Karpas-422 (cell line): ENCODE measurements at regions not wholly inside any gene's neighbourhood (a gene's known extent, or its start where the extent isn't known, plus 50 kb on each side); places are given as distances from the start of the nearest gene placed in this dataset.
"Not testable (repeated sequence)": the region's sequence is repeated elsewhere in the genome, so short reads cannot be mapped to it uniquely, and the experiment has no call there.

ENCODE experiments used
- DNase-seq: peaks from one replicate; pipeline ENCODE4 v3.0.0-alpha.2; 2015
- H2AFZ ChIP-seq: fragments of 200-600 bp; sonication (generic); 2 replicates; pipeline ENCODE4 v1.6.1; 2014; ENCODE audit warnings: antibody characterized with exemption, low read length, mixed read lengths
- H3K27ac ChIP-seq: fragments of 200-600 bp; sonication (generic); 2 replicates; pipeline ENCODE4 v1.5.1; 2014; ENCODE audit warnings: mild to moderate bottlenecking, low read length, moderate library complexity
- H3K27me3 ChIP-seq: fragments of 200-600 bp; sonication (generic); 2 replicates; pipeline ENCODE4 v1.6.1; 2014; ENCODE audit warnings: low read length, mixed read lengths
- H3K36me3 ChIP-seq: fragments of 200-600 bp; sonication (generic); 2 replicates; pipeline ENCODE4 v1.6.1; 2014; ENCODE audit warnings: low read length, mixed read lengths; ENCODE audit not compliant: insufficient read depth
- H3K4me1 ChIP-seq: fragments of 200-600 bp; sonication (generic); 2 replicates; pipeline ENCODE4 v1.6.1; 2014; ENCODE audit warnings: mild to moderate bottlenecking, low read length, mixed read lengths
- H3K4me2 ChIP-seq: fragments of 200-600 bp; sonication (generic); 2 replicates; pipeline ENCODE4 v1.6.1; 2014; ENCODE audit warnings: low read length, low read depth, mild to moderate bottlenecking; ENCODE audit not compliant: poor library complexity, severe bottlenecking
- H3K4me3 ChIP-seq: fragments of 200-600 bp; sonication (generic); 2 replicates; pipeline ENCODE4 v1.5.1; 2014; ENCODE audit warnings: mild to moderate bottlenecking, antibody characterized with exemption, low read length, mixed read lengths
- H3K79me2 ChIP-seq: fragments of 200-600 bp; sonication (generic); 2 replicates; pipeline ENCODE4 v1.6.1; 2014; ENCODE audit warnings: mild to moderate bottlenecking, low read length, mixed read lengths
- H3K9ac ChIP-seq: fragments of 200-600 bp; sonication (generic); 2 replicates; pipeline ENCODE4 v1.6.0; 2014; ENCODE audit warnings: low read length
- H3K9me2 ChIP-seq: fragments of 200-600 bp; sonication (generic), shearing (Covaris generic); replicated peaks from 2 replicates; pipeline ENCODE4 v1.6.0; 2014; ENCODE audit warnings: mild to moderate bottlenecking, low read length, moderate library complexity; ENCODE audit not compliant: insufficient read depth
- H3K9me3 ChIP-seq: fragments of 300-700, 200-600 bp; sonication (generic); 2 replicates; pipeline ENCODE4 v1.6.1; 2014; ENCODE audit warnings: low read length, mixed read lengths
- H4K20me1 ChIP-seq: fragments of 200-600 bp; sonication (generic); 2 replicates; pipeline ENCODE4 v1.6.1; 2014; ENCODE audit warnings: mild to moderate bottlenecking, antibody characterized with exemption, low read length, low read depth; ENCODE audit not compliant: insufficient read depth

DNA sequence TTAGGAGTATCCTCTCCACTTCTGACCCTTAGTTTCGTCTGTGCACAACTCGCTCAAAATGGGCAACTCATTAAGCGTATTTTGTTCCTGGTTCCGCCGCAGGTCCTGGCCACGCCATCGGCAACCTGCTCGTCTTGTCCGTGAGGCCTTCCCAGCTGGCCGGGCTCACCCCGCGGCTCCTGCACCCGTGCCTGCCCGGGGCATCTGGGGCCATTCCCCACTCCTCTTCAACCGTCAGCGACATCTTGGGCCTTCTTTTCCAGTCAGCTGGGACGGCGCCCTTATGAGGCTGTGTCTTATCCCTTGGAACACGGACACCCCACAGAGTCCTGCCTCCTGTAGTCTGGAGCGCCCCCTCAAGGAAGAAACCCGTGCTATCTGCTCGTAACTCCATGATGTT is 271.9 kb upstream of the NRSN1 start:
- H2AFZ ChIP-seq, H3K9me3 ChIP-seq, H3K4me3 ChIP-seq, H3K4me2 ChIP-seq, H3K4me1 ChIP-seq, H3K9ac ChIP-seq, H4K20me1 ChIP-seq, DNase-seq, H3K79me2 ChIP-seq, H3K27ac ChIP-seq, H3K27me3 ChIP-seq, H3K36me3 ChIP-seq, H3K9me2 ChIP-seq: not testable (repeated sequence)

- Histone ChIP-seq H2AFZ (no peak overlapping the region), H4K20me1 (no peaks in the 10 kb centered on the region), H3K9me2 (no peaks in the 10 kb centered on the region), H3K9me3 (no peaks in the 10 kb centered on the region), H3K27ac (no peak overlapping the region), H3K4me3 (no peak overlapping the region), H3K36me3 (no peaks in the 10 kb centered on the region), H3K9ac (no peak overlapping the region), H3K4me1 (no peaks in the 10 kb centered on the region), H3K4me2 (no peak overlapping the region), H3K27me3 (no peaks in the 10 kb centered on the region), H3K79me2 (no peaks in the 10 kb centered on the region)
- DNase-seq = no peak
Observed at GRCh38 chr6:23855497-23856116, 270.4 kb upstream of the NRSN1 start.

- no peaks in the 10 kb centered on the region for H4K20me1 ChIP-seq
- DNase-seq = no peak
- H3K36me3 ChIP-seq = no peaks in the 10 kb centered on the region
- no peak overlapping the region for H3K4me2 ChIP-seq
- H3K27ac ChIP-seq = no peak overlapping the region
- H3K9me3 ChIP-seq = no peaks in the 10 kb centered on the region
- no peaks in the 10 kb centered on the region for H3K4me1 ChIP-seq
- H3K9ac ChIP-seq = no peak overlapping the region
- H3K4me3 ChIP-seq = no peak overlapping the region
- H3K27me3 ChIP-seq = no peaks in the 10 kb centered on the region
- H3K9me2 ChIP-seq = no peaks in the 10 kb centered on the region
- no peak overlapping the region for H2AFZ ChIP-seq
- no peaks in the 10 kb centered on the region for H3K79me2 ChIP-seq
Observed at GRCh38 chr6:23870496-23870895, 255.5 kb upstream of the NRSN1 start.

GRCh38 chr6:23873161-23873560 is 252.9 kb upstream of the NRSN1 start:
- Histone ChIP-seq H3K27me3 (no peaks in the 10 kb centered on the region), H3K27ac (no peak overlapping the region), H3K9me2 (no peaks in the 10 kb centered on the region), H3K9ac (no peak overlapping the region), H3K79me2 (no peaks in the 10 kb centered on the region), H2AFZ (no peak overlapping the region), H3K36me3 (no peaks in the 10 kb centered on the region), H4K20me1 (no peaks in the 10 kb centered on the region), H3K9me3 (no peaks in the 10 kb centered on the region), H3K4me1 (no peaks in the 10 kb centered on the region), H3K4me2 (no peak overlapping the region), H3K4me3 (no peak overlapping the region)
- DNase-seq = no peak

- no peaks in the 10 kb centered on the region for H3K36me3 ChIP-seq
- no peaks in the 10 kb centered on the region for H3K79me2 ChIP-seq
- H3K27me3 ChIP-seq = no peaks in the 10 kb centered on the region
- H3K4me2 ChIP-seq = no peak overlapping the region
- no peaks in the 10 kb centered on the region for H3K9me3 ChIP-seq
- H3K4me3 ChIP-seq = no peak overlapping the region
- H3K9me2 ChIP-seq = no peaks in the 10 kb centered on the region
- no peak overlapping the region for H3K27ac ChIP-seq
- H3K9ac ChIP-seq = no peak overlapping the region
- H2AFZ ChIP-seq = no peak overlapping the region
- DNase-seq = no peak
- no peaks in the 10 kb centered on the region for H4K20me1 ChIP-seq
- no peaks in the 10 kb centered on the region for H3K4me1 ChIP-seq
Observed at GRCh38 chr6:23875006-23875405, 251.0 kb upstream of the NRSN1 start.

- H3K27me3 ChIP-seq = no peaks in the 10 kb centered on the region
- no peaks in the 10 kb centered on the region for H3K79me2 ChIP-seq
- H3K4me2 ChIP-seq = no peak overlapping the region
- no peaks in the 10 kb centered on the region for H4K20me1 ChIP-seq
- H3K9me2 ChIP-seq = no peaks in the 10 kb centered on the region
- no peak for DNase-seq
- H3K9ac ChIP-seq = no peak overlapping the region
- H3K36me3 ChIP-seq = no peaks in the 10 kb centered on the region
- H3K4me1 ChIP-seq = no peaks in the 10 kb centered on the region
- H2AFZ ChIP-seq = no peak overlapping the region
- no peak overlapping the region for H3K27ac ChIP-seq
- H3K4me3 ChIP-seq = no peak overlapping the region
- H3K9me3 ChIP-seq = no peaks in the 10 kb centered on the region
Observed at GRCh38 chr6:23879816-23880215, 246.2 kb upstream of the NRSN1 start.

DNA sequence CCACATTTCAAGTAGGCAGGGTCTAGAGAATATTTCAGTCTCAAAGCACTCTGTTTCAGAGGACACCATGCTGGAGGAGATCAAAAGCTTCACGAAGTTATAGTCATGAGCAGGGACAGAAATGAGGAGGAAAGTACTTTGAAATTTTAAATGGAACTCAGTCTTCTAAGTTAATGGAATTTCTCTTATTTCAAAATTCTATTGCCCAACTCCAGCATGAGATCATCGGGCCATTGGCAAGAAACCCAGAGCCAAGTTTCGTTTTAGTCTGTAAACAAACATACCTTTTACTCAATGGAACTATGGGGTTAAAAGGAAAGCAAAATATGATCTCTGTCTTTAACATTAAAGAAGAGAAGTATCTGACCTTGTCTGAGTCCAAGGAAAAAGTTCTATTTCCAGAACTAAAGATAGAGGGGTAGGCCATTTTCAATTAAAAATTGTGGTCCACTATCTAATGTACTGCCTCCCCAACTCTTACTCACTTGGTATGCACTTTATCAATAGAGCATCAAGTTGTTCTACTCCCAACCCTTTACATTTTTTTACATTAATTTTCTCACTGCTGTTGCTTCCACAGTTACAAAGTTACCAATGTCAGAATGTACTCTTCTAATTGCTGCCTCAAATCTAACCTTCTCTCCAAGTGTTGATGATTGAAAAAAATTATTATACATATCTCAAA is 235.3 kb upstream of the NRSN1 start:
- H3K4me3 ChIP-seq = no peak overlapping the region
- no peaks in the 10 kb centered on the region for H3K27me3 ChIP-seq
- no peak for DNase-seq
- no peak overlapping the region for H2AFZ ChIP-seq
- no peak overlapping the region for H3K4me2 ChIP-seq
- no peaks in the 10 kb centered on the region for H3K36me3 ChIP-seq
- H3K9me2 ChIP-seq = no peaks in the 10 kb centered on the region
- H3K27ac ChIP-seq = no peak overlapping the region
- no peaks in the 10 kb centered on the region for H3K9me3 ChIP-seq
- no peak overlapping the region for H3K9ac ChIP-seq
- H3K4me1 ChIP-seq = no peaks in the 10 kb centered on the region
- H3K79me2 ChIP-seq = no peaks in the 10 kb centered on the region
- no peaks in the 10 kb centered on the region for H4K20me1 ChIP-seq

GRCh38 chr6:23905133-23905815 is 220.7 kb upstream of the NRSN1 start:
- DNase-seq = no peak
- no peaks in the 10 kb centered on the region for H3K27me3 ChIP-seq
- H3K4me3 ChIP-seq = no peak overlapping the region
- H3K9me3 ChIP-seq = no peaks in the 10 kb centered on the region
- H2AFZ ChIP-seq = no peak overlapping the region
- no peaks in the 10 kb centered on the region for H4K20me1 ChIP-seq
- no peak overlapping the region for H3K9ac ChIP-seq
- no peaks in the 10 kb centered on the region for H3K36me3 ChIP-seq
- H3K9me2 ChIP-seq = no peaks in the 10 kb centered on the region
- no peak overlapping the region for H3K4me2 ChIP-seq
- H3K27ac ChIP-seq = no peak overlapping the region
- no peaks in the 10 kb centered on the region for H3K79me2 ChIP-seq
- H3K4me1 ChIP-seq = no peaks in the 10 kb centered on the region
